Posterior cingulate gyrus (tissue), 11 donors: ENCODE measurements at regions not wholly inside any gene's neighbourhood (a gene's known extent, or its start where the extent isn't known, plus 50 kb on each side); places are given as distances from the start of the nearest gene placed in this dataset.
A peak's percentile ranks its signal among the peaks of the same experiment; 100 is the strongest.

Experiments used
- DNase-seq, 10 donors: peaks; one replicate each; pipeline versions ENCODE4 v3.0.0 to v3.0.0-alpha.2; 2020 to 2021; ENCODE audit warnings: mixed read lengths in 3 of 10
- intact Hi-C: fragments of 100-400 bp; cut with DNase I; formaldehyde crosslinking; loops from one replicate; pipeline ENCODE4 v1.15.1; 2023

DNA sequence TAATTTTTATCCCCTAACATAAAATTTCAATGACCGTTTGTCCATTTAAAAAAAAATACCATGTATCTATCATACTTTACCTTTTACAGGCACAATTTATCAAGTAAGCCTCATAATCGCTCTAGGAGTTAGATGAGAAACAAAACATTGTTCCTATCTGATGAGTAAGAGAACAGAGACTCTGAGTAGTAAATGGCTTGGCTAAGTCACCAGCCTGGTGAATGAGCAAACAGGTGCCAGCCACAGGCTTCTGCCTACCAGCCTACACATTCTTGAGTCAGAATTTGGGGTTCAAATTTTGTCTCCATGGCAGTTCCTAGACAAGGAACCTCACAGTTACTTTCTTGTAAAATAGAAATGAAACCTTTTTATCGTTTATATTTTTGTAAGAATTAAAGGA, 235.4 kb downstream of the HGF start:
- no peak for DNase-seq
- intact Hi-C loops, result no loop called here

DNA sequence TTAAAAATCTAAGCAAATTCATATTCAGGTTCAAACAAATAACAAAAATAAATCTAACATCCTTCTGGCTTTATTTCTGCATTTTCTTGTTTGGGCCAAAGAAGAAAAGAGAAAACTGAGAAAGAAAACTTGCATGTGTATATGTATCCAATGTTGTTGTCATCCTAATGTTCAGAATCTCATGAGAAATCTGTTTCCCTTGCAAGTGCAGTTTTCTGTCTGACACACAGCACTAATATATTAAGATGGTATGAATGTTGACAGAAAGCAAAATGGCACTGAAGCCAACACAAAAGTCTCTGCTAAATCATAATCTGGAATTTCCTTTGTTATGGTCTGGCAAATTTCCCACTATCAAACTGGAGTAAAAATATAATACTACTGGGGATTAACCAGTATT, 235.9 kb downstream of the HGF start:
- DNase-seq, result no peak
- intact Hi-C loops, result no loop called here

- intact Hi-C loops, result no loop called here
- no peak for DNase-seq
These were observed 236.4 kb downstream of the HGF start for GRCh38 chr7:81533426-81533825.

GRCh38 chr7:81529785-81530184, 240.1 kb downstream of the HGF start:
- DNase-seq, result no peak
- intact Hi-C loops, result no loop called here

GRCh38 chr7:81527651-81528050, 242.2 kb downstream of the HGF start:
- intact Hi-C loops, result no loop called here
- no peak for DNase-seq

GRCh38 chr7:81526971-81527370, 242.9 kb downstream of the HGF start:
- intact Hi-C loops, result no loop called here
- no peak for DNase-seq

DNA sequence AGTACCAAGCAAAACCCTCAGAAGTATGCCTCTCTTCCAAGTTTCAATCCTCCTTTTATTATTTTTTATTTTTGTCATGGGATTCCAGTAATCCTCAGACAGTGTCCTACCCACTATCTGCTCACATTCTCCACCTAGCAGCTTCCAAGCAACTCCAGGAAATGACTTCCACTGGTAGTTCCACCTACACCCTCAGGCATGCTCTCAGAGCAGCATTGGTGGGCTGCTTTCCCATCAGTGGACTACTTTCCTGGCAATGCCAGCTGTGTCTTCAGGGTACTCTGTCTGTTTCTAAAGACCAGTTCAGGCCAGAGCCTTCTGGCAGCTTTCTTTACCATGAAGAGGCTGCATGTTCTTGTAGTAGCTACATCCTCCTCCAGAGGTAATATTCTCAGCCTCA, 244.0 kb downstream of the HGF start:
- DNase-seq, result no peak
- intact Hi-C loops, result no loop called here

DNA sequence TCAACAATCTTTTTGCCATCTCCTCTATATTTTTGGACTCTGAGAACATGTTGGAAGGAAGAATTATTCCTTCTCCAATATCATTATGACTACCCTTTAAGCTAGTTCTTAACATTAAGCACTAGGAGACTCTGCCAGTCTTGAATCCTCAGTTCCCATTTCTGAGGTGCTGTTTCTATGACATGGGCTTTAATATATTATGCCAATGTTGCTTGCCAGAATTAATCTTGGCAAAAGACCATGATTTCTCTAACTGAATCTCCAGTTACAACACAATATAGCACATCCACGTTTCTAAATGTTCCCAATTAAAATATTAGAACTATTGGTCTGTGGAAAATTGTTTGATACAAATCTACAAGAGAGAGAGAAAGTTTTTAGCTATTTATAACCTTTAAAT, 250.0 kb downstream of the HGF start:
- intact Hi-C loops, result no loop called here
- DNase-seq, result no peak

DNA sequence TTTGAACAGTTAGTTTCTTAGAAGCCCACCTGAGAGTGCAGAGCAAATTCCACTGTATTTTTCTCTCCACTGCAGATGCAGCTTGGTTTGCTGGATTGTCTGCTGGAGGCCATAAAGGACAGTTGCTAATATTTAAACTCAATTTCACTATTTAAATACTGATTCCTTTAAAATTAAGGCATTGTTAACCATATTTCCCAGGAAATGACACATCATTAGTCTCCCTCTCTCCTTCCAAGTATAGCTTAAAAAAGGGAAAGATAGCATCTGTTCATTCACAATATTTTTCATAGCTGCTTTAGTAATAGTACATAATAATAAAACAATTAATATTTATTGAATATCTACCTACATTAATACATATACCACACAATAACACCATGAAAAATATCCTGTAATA, 252.9 kb downstream of the HGF start:
- DNase-seq, result no peak
- intact Hi-C loops, result no loop called here

GRCh38 chr7:81515009-81515408, 254.8 kb downstream of the HGF start:
- intact Hi-C loops, result no loop called here
- DNase-seq, result no peak

DNA sequence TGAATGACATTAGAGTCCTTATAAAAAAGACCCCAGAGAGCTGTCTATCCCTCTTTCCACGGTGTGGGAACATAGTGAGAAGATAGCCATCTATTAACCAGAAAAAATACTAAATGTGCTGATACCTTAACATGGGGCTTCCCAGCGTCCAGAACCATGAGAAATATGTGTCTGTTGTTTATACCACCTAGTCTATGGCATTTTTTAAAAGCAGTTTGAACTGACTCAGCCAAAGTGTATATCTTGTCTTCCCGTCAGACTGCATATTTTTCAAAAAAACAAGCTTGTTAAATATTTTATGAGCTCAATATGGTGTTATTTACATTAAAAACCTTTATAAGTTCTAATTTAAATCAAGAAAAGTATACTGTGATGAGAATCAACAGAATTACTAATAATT, 255.3 kb downstream of the HGF start:
- DNase-seq, result no peak
- intact Hi-C loops, result no loop called here

- DNase-seq, result peak in 1 of 10 donors; percentile 38
- intact Hi-C loops, result no loop called here
These were observed 259.7 kb downstream of the HGF start for GRCh38 chr7:81510122-81510521.

GRCh38 chr7:81507221-81507620, 262.6 kb downstream of the HGF start:
- intact Hi-C loops, result no loop called here
- DNase-seq, result no peak

- intact Hi-C loops, result no loop called here
- no peak for DNase-seq
These were observed 263.2 kb downstream of the HGF start for GRCh38 chr7:81506609-81507008.

- intact Hi-C loops, result no loop called here
- no peak for DNase-seq
These were observed 266.1 kb downstream of the HGF start for GRCh38 chr7:81503771-81504170.

GRCh38 chr7:81503336-81503735, 266.5 kb downstream of the HGF start:
- no peak for DNase-seq
- intact Hi-C loops, result no loop called here

GRCh38 chr7:81501220-81501619, 268.6 kb downstream of the HGF start:
- DNase-seq, result no peak
- intact Hi-C loops, result loop anchor here (2.0 kb wide), 1 partner anchor 516 kb away; no protein-coding TSS in a partner anchor

DNA sequence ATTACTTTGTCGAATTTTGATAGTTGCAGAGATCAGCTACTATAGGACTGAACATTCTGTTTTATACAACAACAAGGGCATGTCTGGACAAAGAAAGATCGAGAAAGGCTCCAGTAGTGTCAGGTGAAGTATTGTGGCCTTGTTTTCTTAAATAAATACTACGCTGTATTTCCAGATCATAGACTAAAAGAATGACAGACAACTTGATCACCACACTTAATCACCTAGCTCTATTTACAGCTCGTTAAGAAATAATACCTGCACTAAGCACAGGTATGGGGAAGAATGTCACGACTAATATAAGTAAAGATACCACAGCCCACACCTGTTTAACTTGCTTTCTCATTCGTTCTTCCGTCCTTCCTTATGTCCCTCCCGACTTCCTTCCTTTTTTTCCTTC, 269.2 kb downstream of the HGF start:
- no peak for DNase-seq
- intact Hi-C loops, result loop anchor here (2.0 kb wide), 1 partner anchor 516 kb away; no protein-coding TSS in a partner anchor

GRCh38 chr7:81499262-81500116, 270.4 kb downstream of the HGF start:
- no peak for DNase-seq
- intact Hi-C loops, result loop anchor here (1.0 to 5.0 kb wide), 4 partner anchors 457 to 1228 kb away; no protein-coding TSS in a partner anchor

DNA sequence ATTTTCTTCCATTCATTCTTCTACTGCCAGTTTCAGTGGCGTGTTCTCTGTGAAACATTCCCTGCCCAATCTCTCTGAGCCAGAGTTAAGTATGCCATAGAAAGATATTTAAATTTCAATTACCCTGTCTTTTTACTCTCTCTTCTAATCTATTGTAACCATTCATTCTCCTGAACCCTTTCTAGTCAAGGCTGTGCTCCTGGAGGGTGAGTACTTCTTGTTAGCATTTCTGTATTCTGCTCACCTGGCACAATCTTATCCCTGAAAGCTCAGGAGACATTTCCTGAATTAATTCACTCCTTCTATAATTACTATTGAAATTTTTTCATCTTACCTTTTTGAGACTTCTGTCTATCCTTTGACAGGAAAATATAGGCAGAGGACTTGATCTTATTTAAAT, 271.7 kb downstream of the HGF start:
- DNase-seq, result no peak
- intact Hi-C loops, result loop anchor here (5.0 kb wide), 1 partner anchor 1229 kb away; no protein-coding TSS in a partner anchor

- DNase-seq, result no peak
- intact Hi-C loops, result no loop called here
These were observed 276.9 kb downstream of the HGF start for GRCh38 chr7:81492910-81493309.

DNA sequence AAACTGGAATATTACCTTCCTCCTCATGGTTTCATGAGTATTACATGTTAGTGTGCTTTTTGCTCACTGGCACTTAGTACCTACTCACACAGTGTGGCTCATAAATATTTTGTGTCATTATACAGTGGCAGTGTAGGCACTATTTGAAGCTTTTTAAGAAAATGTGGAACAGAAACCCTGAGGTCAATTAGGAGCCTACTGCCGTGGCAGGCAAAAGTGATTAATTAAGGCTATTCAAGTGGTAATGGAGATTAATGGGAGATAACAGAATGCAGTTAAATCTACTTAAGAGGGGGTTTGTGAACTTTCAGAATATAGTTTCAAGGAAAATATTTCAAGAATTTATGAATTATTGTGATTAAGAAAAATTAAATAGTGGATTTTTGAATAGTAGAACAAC, 277.6 kb downstream of the HGF start:
- DNase-seq, result no peak
- intact Hi-C loops, result no loop called here
